ENCODE measurements at regions not wholly inside any gene's neighbourhood (a gene's known extent, or its start where the extent isn't known, plus 50 kb on each side); places are given as distances from the start of the nearest gene placed in this dataset.
"Not testable (repeated sequence)": the region's sequence is repeated elsewhere in the genome, so short reads cannot be mapped to it uniquely, and the experiment has no call there.

GRCh38 chr17:68780596-68780995, 174.6 kb downstream of the ABCA8 start:
- DNase-seq, result no peak

- no peak for DNase-seq
Observed at GRCh38 chr17:68778726-68779125, 176.5 kb downstream of the ABCA8 start.

GRCh38 chr17:68777856-68778694, 176.9 kb upstream of the FAM20A start:
- DNase-seq, result peak in 1 of 2 experiments; percentile 15

GRCh38 chr17:68777243-68777855, 176.2 kb upstream of the FAM20A start:
- peak; percentile 30 to 44 for DNase-seq

- DNase-seq, result no peak
Observed at GRCh38 chr17:68776451-68776850, 175.3 kb upstream of the FAM20A start.

- DNase-seq, result no peak
Observed at GRCh38 chr17:68775969-68776368, 174.8 kb upstream of the FAM20A start.

GRCh38 chr17:68775318-68775717, 174.2 kb upstream of the FAM20A start:
- DNase-seq, result no peak

GRCh38 chr17:68771867-68772515, 170.8 kb upstream of the FAM20A start:
- DNase-seq, result peak in 1 of 2 experiments; percentile 35

GRCh38 chr17:68768804-68769203, 167.6 kb upstream of the FAM20A start:
- no peak for DNase-seq

GRCh38 chr17:68766640-68767039, 165.5 kb upstream of the FAM20A start:
- no peak for DNase-seq

GRCh38 chr17:68763562-68763961, 162.4 kb upstream of the FAM20A start:
- DNase-seq, result no peak

- DNase-seq, result no peak
Observed at GRCh38 chr17:68762911-68763310, 161.7 kb upstream of the FAM20A start.

GRCh38 chr17:68760141-68760475, 158.9 kb upstream of the FAM20A start:
- DNase-seq, result no peak

GRCh38 chr17:68759343-68760140, 158.4 kb upstream of the FAM20A start:
- DNase-seq, result peak; percentile 77 to 87

GRCh38 chr17:68759002-68759342, 157.8 kb upstream of the FAM20A start:
- no peak for DNase-seq

GRCh38 chr17:68757866-68758757, 156.9 kb upstream of the FAM20A start:
- not testable (repeated sequence) for DNase-seq

- no peak for DNase-seq
Observed at GRCh38 chr17:68753985-68754769, 153.0 kb upstream of the FAM20A start.

- DNase-seq, result no peak
Observed at GRCh38 chr17:68750208-68750562, 149.0 kb upstream of the FAM20A start.

- no peak for DNase-seq
Observed at GRCh38 chr17:68749349-68750207, 148.4 kb upstream of the FAM20A start.

- no peak for DNase-seq
Observed at GRCh38 chr17:68748381-68748780, 147.2 kb upstream of the FAM20A start.
